ENCODE measurements at regions not wholly inside any gene's neighbourhood (a gene's known extent, or its start where the extent isn't known, plus 50 kb on each side); places are given as distances from the start of the nearest gene placed in this dataset.

DNA sequence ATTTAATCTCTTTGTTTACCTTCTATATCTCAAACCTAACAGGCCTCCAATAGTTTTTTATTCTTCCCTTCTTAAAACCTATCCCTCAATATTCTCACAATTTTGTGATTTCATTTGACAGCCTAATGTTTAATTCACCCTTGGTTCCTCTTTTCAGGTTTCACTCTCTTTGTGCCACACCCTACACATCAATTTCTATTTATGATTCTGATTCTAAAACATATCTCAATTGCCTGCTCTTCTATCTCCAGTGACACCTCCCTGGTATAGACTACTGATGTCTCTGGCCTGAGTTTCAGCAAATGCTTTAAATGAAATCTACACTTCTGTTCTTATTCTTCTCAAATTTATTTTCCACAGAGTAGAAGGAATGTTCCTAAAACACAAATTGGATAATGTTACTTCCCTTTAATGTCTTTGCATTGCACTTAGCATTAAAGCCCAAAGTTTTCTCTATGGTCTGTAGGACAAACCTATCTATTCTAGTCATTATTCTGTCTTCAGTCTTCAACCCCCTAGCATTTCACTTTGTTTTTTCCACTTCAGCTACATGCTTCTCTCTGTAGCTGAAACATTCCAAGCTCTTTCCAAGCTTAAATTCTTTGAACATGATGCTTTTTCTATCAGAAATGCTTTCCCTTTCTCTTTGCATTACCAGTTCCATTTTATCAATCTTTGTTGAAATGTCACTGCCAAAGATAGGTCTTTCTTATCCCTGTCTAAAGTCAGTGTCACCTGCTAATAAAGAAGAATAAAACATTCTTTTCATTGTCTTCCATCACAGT is 622.0 kb downstream of the CENPC start:
- no peak for DNase-seq

DNA sequence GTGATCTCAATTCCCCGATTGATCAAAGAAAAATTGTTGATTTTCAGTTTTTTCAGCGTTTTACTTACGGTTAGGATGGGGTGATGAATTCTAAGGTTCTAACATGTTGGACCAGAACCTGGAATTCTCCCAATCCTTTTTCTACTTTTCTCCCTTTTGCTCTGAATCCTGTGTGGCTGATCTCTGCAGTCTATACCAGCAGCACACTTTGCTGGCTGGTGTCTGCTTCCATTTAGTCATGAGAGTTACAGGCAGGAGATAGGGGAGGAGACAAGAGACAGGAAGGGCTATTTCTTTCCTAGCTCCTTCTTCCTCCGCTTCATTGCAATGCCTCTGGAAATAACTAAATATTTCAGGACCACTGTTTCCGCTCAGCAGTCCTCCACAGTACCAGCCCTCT is 623.9 kb downstream of the CENPC start:
- DNase-seq: no peak

DNA sequence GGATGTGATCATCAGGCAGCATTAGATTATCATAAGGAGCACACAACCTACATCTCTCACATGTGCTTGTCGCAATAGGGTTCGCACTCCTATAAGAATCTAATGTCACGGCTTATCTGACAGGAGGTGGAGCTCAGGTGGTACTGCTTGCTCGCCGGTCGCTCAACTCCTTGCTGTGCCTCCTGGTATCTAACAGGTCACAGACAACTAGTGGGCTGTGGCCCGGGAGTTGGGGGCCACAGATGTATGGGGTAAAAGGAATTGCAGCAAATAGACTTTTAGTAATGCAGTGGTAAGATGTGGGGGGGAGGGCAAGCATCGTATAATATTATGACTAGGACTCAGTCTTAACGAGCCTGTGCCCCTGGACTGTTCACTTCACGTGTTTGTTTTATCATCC is 624.8 kb downstream of the CENPC start:
- DNase-seq: no peak

DNA sequence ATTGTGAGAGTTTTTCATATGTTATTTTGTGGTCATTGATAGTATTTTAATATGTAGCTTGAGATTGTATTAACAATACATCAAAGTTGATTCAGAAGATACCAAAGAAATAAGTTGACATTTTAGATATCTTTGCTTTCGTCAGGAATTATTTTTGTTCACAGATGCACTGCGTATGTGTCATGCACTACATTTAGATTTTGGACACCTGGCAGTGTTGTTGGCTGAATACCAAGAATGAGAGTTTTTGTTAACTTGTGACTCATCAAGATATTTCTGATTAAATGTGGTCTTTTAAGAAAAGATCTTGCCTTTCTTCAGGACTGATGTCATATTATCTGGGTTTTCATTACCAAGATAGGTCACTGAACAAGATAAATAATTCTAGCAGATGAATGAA is 633.4 kb downstream of the CENPC start:
- no peak for DNase-seq

DNA sequence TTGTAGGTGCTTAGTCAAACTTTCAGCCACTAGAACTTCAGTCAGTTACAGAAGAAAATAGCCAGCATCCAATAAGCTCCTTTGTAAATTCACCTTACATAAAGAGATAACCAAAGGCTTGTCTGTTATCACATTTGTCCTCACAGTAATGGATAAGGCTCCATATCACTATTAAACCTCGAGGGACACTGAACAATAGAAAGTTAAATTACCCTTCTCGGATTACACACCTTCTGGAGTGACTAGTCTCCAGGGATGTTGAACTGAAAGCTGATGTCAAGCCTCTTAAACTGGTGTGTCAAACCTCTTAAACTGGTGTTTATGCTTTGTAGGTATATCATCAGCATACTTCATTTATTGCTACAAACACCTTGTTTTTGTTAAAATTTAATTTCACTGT is 639.0 kb downstream of the CENPC start:
- no peak for DNase-seq

DNA sequence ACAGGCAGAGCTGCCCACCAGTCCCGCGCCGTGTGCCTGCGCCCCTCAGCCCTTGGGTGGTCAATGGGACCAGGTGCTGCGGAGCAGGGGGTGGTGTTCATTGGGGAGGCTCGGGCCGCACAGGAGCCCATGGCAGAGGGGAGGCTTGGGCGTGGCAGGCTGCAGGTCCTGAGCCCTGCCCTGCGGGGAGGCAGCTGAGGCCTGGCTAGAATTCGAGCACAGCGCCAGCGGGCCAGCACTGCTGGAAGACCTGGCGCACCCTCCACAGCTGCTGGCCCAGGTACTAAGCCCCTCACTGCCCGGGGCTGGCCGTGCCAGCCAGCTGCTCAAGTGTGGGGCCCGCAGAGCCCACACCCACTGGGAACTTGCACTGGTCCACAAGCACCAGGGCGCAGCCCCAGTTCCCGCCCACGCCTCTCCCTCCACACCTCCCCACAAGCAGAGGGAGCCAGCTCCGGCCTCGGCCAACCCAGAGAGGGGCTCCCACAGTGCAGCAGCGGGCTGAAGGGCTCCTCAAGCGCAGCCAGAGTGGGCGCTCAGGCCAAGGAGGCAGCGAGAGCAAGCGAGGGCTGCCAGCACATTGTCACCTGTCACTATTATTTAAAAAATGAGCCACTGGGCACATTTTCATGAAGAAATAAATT is 645.8 kb downstream of the CENPC start:
- no peak for DNase-seq

DNA sequence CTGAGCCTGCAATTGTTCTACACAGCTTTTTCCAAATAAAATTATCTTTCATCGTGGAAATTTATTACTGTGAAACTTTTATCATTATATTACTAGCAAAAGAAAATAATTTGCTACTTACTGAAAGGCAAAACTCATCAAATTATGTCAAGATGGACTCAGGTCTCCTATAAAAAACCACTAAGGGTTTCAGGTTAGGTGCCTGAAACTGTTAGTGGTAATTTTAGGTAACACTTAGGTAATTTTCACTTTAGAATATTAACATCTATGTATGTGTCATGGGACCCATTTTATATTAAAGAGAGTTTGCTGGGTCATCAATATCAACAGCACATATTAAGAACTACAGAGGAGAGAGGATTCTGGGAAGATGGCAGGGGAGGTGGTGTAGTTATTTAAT is 651.5 kb downstream of the CENPC start:
- no peak for DNase-seq

DNA sequence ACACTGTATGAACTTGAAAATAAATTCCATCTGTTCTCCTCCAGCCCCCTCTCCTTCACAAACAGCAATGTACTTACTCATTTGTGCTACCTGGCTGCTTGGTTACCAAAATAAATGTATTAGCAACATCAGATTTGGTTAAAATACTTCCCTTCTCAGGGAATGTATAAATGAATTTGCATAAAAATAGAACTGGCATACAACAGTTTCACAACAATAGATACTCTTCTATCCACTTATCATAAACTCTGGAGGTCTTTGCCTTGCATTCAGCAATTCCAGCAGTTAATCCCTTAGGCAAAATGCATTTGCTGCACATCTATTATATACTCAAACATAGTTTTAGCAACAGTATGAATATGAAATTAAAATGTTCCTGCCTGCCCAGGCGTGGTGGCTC is 658.2 kb downstream of the CENPC start:
- DNase-seq: no peak

DNA sequence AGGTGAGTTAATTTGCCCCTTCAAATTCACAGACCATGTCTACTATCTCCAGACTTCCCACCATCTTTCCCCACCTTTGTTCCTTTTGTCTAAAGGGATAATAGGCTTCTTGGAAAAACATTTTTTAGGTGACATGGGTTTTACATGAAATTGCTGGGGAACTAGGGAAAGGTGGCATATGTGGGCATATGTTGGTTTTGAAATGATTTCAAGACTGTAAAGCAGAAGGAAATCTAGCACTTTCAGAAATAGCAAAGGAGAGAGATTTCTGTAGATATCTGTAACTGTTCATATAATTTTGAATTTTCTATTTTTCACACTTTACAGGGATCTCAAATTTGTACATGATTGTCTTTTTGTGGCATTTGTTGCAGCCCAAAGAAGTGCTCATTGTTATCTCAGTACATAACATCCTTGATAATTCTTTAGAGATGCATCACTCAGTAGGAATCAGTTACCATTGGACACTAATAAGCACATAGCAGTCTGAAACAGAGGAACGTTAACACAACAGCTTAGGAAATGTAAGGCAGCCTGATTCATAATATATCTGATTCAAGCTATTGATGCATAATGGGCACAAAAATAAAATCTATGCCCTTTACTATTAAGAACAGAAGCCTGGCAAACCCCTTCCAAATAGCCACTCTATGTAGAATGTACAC is 659.7 kb downstream of the CENPC start:
- no peak for DNase-seq

DNA sequence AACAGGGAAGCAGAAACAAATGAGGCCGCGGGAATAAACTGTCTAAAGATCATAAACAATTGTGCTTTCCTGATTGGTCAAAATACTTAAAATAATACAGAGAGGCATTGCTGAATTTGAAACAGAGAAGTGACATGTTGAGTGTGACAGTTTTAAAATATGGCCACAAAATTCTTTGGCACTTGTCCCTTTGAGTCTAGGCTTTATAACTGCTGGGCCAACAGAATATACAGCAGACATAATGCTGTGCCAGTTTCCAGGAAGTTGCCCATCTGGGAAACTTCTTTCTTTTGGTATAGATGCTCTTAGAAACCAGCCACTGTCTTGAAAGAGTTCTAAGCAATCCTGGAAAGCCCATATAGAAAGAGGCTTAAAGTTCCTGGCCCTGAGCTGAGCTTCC is 668.4 kb downstream of the CENPC start:
- no peak for DNase-seq

DNA sequence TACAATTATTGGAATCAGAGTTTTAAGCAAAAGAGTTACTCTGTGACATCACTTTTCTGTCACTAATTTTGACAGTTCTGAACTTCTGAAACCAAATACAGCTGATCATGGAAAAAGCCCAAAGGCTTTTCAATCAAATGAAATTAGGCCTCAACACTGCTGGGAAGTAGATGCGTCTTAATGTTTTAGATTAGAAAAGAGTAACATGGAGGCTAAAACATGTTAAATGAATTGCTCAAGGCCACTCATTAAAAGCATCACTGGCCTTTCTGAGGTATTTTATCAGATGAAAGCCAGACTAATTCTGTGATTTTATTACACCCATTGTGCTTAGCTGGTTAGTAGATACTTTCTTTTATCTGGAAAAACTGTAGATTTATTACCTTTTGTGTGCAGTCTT is 672.6 kb downstream of the CENPC start:
- DNase-seq: no peak

DNA sequence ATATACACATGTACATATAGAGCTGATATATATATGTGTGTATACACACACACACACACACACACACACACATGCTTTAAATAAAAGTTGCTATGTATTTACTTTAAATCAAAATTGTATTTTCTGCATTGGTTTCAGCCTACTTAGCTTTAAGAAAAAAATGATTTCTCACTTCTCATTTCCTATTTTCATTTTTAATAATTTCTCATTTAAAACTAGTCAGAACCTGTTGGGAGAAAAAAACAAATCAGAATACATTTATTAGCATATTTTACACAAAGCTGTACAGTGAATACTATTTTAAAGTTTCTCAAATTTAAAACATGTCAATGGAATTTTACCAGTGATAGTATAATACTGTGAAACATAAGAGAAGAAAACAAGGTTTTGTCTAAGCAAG is 681.8 kb downstream of the CENPC start:
- no peak for DNase-seq

DNA sequence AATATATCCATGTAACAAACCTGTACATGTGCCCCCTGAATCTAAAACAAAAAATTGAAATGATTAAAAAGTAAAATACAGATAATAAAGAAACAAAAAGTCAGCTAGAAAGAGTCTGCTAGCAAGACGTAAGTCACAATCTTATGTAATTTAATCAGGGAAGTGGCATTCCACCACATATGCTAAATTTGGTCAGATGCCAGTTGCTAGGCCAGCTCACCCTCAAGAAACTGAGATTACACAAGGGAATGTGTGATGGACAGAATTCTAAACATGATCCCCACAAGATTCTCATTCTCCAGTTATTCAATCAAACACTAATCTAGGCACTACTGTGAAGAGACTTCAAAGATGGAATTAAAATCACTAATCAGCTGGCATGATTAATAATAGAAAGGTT is 689.3 kb downstream of the CENPC start:
- DNase-seq: no peak

DNA sequence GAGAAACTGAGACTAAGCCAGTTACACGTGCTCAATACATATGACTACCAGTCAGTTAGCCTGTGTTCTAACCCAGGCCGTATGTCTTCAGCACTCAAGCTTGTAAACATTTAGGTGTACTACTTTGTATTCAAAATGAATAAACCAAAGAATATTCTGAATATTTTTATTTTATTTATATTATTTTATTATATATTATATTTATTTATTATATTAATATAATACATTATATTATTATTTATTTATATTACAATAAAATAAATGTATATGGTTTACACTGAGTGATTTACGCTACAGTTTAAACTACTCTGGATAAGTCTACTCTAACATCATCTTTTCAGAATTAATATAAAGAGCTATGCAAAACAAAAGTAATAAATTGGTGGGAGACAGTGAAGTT is 691.5 kb downstream of the CENPC start:
- DNase-seq: no peak

DNA sequence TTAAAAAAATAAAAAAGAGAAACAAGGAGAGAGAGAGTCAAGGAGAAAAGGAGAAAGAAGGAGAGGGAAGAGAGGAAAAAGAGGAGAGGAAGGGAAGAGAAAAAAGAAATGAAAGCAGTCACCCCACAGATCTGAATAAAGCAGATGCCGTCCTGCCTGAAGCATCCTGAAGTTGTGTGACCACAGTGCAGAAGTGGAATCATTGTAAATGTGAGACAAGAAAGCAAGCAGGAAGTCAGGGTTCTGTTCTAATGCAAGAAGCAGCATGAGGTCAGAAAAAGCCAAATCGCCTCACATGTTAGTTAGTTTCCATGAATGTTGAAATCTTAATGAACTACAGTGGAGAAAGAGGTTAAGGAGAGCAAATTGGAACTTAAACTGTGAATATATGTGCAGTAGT is 692.5 kb downstream of the CENPC start:
- DNase-seq: no peak

DNA sequence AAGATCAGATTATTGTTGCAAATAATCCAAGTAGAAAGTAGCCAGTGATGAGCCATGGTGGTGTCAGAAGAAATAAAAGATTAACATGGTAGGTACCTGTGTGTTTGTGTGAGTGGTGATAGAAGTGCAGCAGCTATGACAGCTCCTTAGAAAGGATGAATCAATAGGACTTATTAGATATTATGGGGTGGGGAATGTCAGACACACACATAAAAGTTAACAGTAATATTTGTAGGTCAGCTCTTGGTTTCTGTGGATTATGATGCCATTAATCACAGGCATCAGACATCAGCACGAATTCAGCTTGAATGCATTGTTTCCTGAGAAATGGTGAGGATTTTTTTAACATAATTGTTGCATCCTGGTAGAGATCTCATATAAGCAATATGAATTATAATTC is 695.7 kb downstream of the CENPC start:
- DNase-seq: no peak

DNA sequence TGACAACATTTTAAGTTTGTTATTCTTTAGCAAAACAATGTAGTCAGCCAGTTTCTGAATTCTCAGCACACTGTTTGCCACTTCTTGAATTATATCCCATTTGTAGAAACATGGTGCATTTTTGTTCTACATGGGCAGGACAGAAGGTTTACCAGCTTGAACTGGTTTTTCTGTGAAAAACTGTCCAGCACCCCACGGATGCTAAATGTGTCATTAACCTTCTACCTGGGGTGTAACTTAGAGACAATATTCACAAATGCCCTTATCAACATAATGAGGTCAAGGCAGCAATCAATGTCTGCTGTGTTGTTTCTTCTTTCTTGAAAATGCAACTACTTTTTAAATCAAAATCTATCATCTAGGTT is 702.6 kb downstream of the CENPC start:
- DNase-seq: no peak

DNA sequence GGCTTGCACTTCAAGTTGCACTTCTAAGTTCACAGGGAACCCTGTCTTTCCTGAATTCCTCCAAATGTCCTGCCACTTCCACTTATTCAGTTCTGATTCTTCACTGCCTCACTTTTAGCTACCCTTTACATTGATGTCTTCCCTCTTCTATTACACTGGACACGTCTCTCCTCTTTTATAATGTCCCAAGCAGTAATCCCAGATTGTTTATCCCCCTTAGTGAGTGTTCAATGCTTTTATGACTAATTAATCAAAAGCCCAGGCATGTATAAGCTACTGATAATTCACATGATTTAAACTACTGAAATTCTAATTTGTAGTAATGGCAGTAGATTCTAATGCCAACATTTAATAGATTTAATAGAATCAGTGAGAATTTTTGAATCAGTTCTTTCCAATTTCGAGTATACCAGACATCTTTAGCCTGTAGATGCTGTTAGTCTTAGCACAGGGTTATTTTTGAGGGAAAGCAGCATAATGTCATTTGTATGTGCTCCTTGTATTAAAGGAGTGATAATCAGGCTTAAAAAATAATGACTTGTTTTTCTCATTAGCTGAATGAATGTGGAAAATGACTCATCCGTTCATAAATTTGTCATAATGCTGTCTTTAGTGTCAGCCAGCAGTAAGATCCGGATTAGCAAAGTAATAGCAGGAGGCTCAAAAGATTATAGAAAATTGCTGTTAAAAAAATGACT is 703.1 kb downstream of the CENPC start:
- no peak for DNase-seq

DNA sequence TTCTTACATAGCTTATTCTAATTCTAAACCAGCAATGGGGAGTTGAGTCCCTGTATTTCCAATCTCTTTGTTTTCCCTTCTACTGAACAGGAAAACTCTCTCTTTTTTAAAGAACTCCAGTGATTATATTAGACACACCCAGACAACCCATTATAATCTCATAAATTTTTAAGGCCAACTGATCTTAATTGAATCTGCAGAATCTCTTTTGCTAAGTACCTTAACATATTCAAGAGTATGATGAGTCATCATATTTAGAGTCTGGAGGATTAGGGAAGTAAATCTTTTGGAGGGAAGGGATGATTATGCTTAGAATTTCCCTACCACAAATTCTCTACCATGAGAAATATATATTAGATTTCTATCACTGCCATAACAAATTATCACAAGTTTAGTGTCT is 705.1 kb downstream of the CENPC start:
- no peak for DNase-seq

DNA sequence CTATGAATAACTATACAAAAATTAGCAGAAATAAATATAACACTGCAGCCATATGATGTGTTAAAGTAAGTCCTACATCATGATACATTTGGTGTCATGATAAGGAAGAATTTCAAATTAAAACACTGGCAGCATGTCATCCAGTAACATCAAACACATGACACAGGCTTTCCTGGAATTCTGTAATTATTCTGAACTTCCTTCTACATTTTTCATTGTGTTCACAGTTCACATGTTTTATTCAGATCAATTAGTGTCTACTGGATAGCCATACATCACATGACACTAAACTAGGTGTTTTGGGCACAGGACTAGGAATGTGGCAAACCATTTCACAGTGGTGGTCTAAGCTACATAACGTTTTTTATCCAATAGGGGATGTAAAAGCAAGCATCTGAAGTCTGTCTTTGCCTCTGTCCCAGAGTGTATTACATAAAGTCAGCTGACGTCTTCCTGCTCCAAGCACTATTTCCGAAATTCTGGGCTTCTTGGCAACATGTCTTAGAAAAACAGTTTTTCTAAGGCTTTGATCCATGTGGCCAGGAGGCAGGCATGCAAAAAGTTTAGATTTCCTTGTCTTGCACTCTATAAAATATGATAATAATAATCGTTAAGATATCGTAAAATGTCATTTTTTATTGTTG is 707.9 kb downstream of the CENPC start:
- DNase-seq: no peak

DNA sequence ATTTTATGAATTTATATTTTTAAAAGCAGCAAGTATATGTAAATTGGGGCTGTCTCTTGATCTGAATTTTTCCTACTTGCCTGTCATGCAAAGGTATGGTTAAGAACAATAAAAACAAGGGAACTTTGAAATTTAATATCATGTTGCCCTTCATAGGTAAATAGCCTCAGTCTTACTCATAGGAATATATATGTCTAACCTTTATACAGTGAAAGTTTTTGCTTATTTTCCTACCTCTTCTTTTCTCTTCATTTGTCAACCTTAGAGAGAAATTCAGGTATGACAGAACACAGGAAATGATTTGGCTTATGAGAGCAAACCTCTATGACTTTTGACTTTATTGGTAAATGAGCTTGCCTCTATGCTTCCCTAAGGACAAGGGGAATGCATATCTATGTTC is 716.0 kb downstream of the CENPC start:
- DNase-seq: no peak

DNA sequence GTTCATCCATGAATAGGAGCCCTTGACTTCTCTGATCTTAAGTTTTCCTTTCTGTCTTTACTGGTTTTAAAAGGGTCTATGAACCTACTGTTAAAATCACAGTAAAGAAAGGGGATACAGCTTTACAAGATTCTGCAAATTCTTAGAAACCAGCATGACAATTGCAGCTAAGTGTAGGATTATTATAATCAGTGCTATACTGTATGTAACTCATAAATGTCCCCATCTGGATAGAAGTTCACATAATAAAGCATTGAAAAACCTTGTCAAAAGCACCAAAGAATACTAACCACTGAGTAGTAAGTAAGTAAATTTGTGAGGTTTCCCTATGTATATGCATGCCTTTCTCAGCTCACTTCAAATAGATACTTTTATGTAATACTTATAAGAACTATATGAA is 724.6 kb downstream of the CENPC start:
- DNase-seq: no peak

DNA sequence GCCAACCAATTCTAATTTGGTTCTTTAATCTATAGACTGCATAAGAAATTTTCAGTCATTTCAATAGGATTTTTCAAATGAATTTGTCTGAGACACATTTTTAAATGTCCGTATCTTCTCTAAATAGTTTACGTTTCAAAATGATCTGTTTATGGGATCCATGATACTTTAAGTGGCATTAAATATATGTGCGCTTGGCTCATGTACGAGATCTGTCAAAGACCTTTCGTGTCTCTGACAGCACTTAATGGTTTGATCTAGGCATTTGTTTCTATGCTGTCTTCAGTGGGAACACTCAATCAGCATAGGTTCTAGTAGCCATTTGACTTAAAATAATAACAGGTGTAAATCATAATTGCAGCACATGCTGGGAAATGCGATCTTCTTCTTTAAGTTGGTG is 731.0 kb downstream of the CENPC start:
- no peak for DNase-seq

All from femur (tissue), 1 donor.